A673 (cell line): ENCODE measurements at regions not wholly inside any gene's neighbourhood (a gene's known extent, or its start where the extent isn't known, plus 50 kb on each side); places are given as distances from the start of the nearest gene placed in this dataset.

Experiments used
- BruUV-seq: library from RNA; stranded (reverse); fragments of 400-500 nt; replicated peaks from 2 replicates; lab custom pipeline; 2021; lab: Mats Ljungman, UMichigan
- CTCF ChIA-PET: fragments of 300-600 bp; sonication (Branson Sonifier 250); formaldehyde crosslinking; loops from one replicate; lab custom pipeline; 2022; ENCODE audit warnings: antibody characterized with exemption; lab: Charles Lee
- POLR2A ChIA-PET: fragments of 300-600 bp; sonication (Branson Sonifier 250); formaldehyde crosslinking; loops from one replicate; lab custom pipeline; 2022; ENCODE audit warnings: antibody characterized with exemption; ENCODE audit not compliant: low non-redundant PET; lab: Charles Lee
- DNase-seq: peaks from one replicate; pipeline ENCODE4 v3.0.0-alpha.2; 2015; ENCODE audit warnings: low spot score
- H3K27ac ChIP-seq: fragments of 200-600 bp; sonication (generic); 2 replicates; pipeline ENCODE4 v1.5.1; 2016; ENCODE audit warnings: mixed run types, low read depth, mild to moderate bottlenecking, mixed read lengths, antibody characterized with exemption, low read length; ENCODE audit not compliant: poor library complexity, severe bottlenecking
- H3K27me3 ChIP-seq: fragments of 200-600 bp; sonication (generic); replicated peaks from 2 replicates; pipeline ENCODE4 v1.6.1; 2017; ENCODE audit warnings: mixed run types, low read depth, mild to moderate bottlenecking, mixed read lengths, antibody characterized with exemption, low read length; ENCODE audit not compliant: insufficient read depth, poor library complexity
- H3K36me3 ChIP-seq: fragments of 200-600 bp; sonication (generic); 2 replicates; pipeline ENCODE4 v1.6.1; 2016; ENCODE audit warnings: mixed run types, mild to moderate bottlenecking, mixed read lengths, antibody characterized with exemption, low read length; ENCODE audit not compliant: insufficient read depth, poor library complexity, severe bottlenecking
- H3K4me1 ChIP-seq: fragments of 200-600 bp; sonication (generic); 2 replicates; pipeline ENCODE4 v1.6.1; 2017; ENCODE audit warnings: mixed run types, mild to moderate bottlenecking, mixed read lengths, antibody characterized with exemption, low read length; ENCODE audit not compliant: insufficient read depth, poor library complexity, severe bottlenecking
- H3K4me3 ChIP-seq: fragments of 200-600 bp; sonication (generic); 2 replicates; pipeline ENCODE4 v1.5.1; 2016; ENCODE audit warnings: low read depth, mixed run types, mild to moderate bottlenecking, mixed read lengths, low read length; ENCODE audit not compliant: poor library complexity, severe bottlenecking
- H3K9me3 ChIP-seq: fragments of 200-600 bp; sonication (generic); 2 replicates; pipeline ENCODE4 v1.6.1; 2016; ENCODE audit warnings: mixed run types, low read depth, mild to moderate bottlenecking, mixed read lengths, antibody characterized with exemption, low read length; ENCODE audit not compliant: poor library complexity, severe bottlenecking
- EZH2 ChIP-seq: fragments of 200-600 bp; sonication (generic); IDR thresholded peaks from 2 replicates; pipeline ENCODE4 v1.6.1; 2017; ENCODE audit warnings: borderline replicate concordance, low read depth, mild to moderate bottlenecking, mixed read lengths, antibody characterized with exemption, low read length; ENCODE audit not compliant: poor library complexity, severe bottlenecking
- intact Hi-C: fragments of 100-400 bp; cut with micrococcal nuclease; formaldehyde crosslinking; loops from one replicate; pipeline ENCODE4 v1.10.0; 2022; ENCODE audit not compliant: unreplicated experiment
- TF ChIP-seq, protein P1 (sequence below): fragments of 300-800, 200-600 bp; sonication (generic); conservative IDR thresholded peaks from 2 replicates; pipeline ENCODE4 v1.5.1; 2017; ENCODE audit warnings: low read depth, mild to moderate bottlenecking, antibody characterized with exemption, low read length, moderate library complexity, mixed read lengths

DNA sequence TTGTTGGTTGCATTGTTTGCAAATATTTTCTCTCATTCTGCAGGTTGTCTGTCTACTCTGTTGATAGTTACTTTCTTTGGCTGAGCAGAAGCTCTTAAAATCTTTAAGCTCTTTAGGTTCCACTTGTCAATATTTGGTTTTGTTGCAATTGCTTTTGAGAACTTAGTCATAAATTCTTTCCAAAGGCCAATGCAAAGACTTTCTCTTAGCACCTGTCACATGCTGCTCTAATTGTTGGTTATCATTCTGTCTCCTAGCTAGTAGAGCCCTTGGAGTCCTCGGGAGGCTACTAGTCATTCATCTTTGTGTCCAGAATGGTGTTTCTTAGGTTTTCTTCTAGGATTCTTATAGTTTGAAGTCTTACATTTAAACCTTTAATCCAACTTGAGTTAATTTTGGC lies 312.7 kb upstream of the PROX1 start:
- no peak for DNase-seq
- ChIA-PET POLR2A (no interaction called here), CTCF (no interaction called here)
- H3K36me3 ChIP-seq, result no peaks in the 10 kb centered on the region
- no peak overlapping the region for H3K4me3 ChIP-seq
- H3K9me3 ChIP-seq, result no peaks in the 10 kb centered on the region
- intact Hi-C loops, result no loop called here
- H3K27ac ChIP-seq, result no peak overlapping the region
- no TSS peak for BruUV-seq
- TF ChIP-seq EZH2, result no peak
- TF ChIP-seq, protein P1, sequence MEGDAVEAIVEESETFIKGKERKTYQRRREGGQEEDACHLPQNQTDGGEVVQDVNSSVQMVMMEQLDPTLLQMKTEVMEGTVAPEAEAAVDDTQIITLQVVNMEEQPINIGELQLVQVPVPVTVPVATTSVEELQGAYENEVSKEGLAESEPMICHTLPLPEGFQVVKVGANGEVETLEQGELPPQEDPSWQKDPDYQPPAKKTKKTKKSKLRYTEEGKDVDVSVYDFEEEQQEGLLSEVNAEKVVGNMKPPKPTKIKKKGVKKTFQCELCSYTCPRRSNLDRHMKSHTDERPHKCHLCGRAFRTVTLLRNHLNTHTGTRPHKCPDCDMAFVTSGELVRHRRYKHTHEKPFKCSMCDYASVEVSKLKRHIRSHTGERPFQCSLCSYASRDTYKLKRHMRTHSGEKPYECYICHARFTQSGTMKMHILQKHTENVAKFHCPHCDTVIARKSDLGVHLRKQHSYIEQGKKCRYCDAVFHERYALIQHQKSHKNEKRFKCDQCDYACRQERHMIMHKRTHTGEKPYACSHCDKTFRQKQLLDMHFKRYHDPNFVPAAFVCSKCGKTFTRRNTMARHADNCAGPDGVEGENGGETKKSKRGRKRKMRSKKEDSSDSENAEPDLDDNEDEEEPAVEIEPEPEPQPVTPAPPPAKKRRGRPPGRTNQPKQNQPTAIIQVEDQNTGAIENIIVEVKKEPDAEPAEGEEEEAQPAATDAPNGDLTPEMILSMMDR, result no peak
- peaks cover 20% of the 10 kb centered on the region for H3K27me3 ChIP-seq
- H3K4me1 ChIP-seq, result no peaks in the 10 kb centered on the region

DNA sequence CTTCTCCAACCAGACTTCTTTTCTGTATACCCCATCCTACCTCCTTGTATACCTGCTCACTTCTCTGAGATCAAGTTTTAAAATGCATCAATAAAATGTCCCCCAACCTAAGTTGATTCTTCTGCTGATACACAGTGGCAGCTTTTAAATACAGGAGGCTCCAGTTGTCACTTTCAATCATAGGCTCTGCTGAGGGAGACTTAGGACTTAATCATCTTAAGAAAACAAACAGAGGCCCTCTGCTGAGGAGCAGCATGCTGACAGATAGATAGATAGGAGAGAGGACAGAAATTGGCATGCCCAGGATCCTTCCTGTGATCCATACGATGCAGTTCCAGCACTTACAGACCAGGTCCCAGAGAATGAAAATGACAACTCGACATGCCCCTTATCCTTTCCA lies 311.0 kb upstream of the PROX1 start:
- Histone ChIP-seq H3K27me3 (peaks cover 25% of the 10 kb centered on the region), H3K9me3 (no peaks in the 10 kb centered on the region), H3K4me3 (no peak overlapping the region), H3K27ac (no peak overlapping the region), H3K36me3 (no peaks in the 10 kb centered on the region), H3K4me1 (no peaks in the 10 kb centered on the region)
- no TSS peak for BruUV-seq
- no peak for DNase-seq
- CTCF ChIA-PET, result no interaction called here
- intact Hi-C loops, result no loop called here
- no peak for TF ChIP-seq EZH2
- TF ChIP-seq, protein P1, result no peak
- POLR2A ChIA-PET, result no interaction called here

DNA sequence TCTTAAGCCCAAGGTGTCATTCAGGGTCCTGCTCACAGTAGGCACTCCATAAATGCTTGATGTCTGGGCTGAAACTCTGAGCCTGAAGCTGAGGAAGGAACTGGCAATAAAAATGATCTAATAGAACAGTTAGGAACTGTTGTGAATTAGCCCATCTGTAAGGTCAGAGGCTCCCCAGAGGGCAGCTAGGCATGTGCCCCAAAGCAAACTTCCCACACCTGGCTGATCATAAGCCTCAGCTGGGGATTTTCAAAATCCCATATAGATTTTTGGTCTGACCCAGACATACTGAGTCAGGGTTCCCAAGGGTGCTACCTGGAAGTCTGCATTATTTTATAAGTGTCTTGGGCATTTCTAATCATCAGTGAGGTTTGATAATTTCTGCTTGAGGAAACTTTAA lies 309.4 kb upstream of the PROX1 start:
- no peak for DNase-seq
- no peaks in the 10 kb centered on the region for H3K9me3 ChIP-seq
- BruUV-seq, result no TSS peak
- H3K36me3 ChIP-seq, result no peaks in the 10 kb centered on the region
- no peak overlapping the region for H3K4me3 ChIP-seq
- no peak for TF ChIP-seq EZH2
- TF ChIP-seq, protein P1, result no peak
- intact Hi-C loops, result no loop called here
- POLR2A ChIA-PET, result no interaction called here
- H3K27me3 ChIP-seq, result peaks cover 15% of the 10 kb centered on the region
- H3K27ac ChIP-seq, result no peak overlapping the region
- H3K4me1 ChIP-seq, result no peaks in the 10 kb centered on the region
- CTCF ChIA-PET, result no interaction called here
